GM12865 (cell line): ENCODE measurements at regions not wholly inside any gene's neighbourhood (a gene's known extent, or its start where the extent isn't known, plus 50 kb on each side); places are given as distances from the start of the nearest gene placed in this dataset.

Source experiments
- DNase-seq: peaks from one replicate; pipeline ENCODE4 v3.0.0; 2010; ENCODE audit warnings: low read depth
- H3K4me3 ChIP-seq: 2 replicates; pipeline ENCODE4 v1.5.1; 2011; ENCODE audit warnings: mild to moderate bottlenecking, low read depth, low read length, control low read depth
- CTCF ChIP-seq: IDR thresholded peaks from 2 replicates; pipeline ENCODE4 v1.5.1; 2011; ENCODE audit warnings: low read length, control low read depth, low read depth, inconsistent platforms; ENCODE audit not compliant: insufficient read depth; ENCODE audit errors: missing control alignments

- H3K4me3 ChIP-seq = no peak overlapping the region
- no peak for TF ChIP-seq CTCF
- DNase-seq = no peak
Observed at GRCh38 chr4:177587989-177588388, 145.8 kb upstream of the AGA start.

DNA sequence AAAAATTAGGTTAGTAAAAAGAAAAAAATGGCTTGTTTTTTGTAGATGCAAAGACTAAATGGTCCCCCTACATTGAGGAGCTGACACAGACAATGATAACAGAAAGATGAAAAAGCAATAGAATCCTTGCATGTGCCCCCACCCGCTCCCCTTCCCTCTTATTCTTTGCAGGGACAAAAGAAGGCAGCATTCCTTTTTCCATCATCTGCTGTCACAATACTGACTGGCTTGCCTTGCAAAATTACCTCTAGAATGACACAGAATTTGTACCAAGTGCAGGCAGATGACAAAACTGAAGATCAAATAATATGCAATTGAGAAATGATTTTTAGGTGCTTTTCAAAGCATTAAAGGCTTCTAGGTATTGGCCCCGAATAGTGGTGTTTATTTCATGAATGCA, 153.1 kb upstream of the AGA start:
- DNase-seq = no peak
- no peak overlapping the region for H3K4me3 ChIP-seq
- no peak for TF ChIP-seq CTCF

GRCh38 chr4:177596035-177596434, 153.8 kb upstream of the AGA start:
- DNase-seq = no peak
- no peak for TF ChIP-seq CTCF
- H3K4me3 ChIP-seq = no peak overlapping the region

- TF ChIP-seq CTCF = no peak
- DNase-seq = no peak
- H3K4me3 ChIP-seq = no peak overlapping the region
Observed at GRCh38 chr4:177596991-177597390, 154.8 kb upstream of the AGA start.

DNA sequence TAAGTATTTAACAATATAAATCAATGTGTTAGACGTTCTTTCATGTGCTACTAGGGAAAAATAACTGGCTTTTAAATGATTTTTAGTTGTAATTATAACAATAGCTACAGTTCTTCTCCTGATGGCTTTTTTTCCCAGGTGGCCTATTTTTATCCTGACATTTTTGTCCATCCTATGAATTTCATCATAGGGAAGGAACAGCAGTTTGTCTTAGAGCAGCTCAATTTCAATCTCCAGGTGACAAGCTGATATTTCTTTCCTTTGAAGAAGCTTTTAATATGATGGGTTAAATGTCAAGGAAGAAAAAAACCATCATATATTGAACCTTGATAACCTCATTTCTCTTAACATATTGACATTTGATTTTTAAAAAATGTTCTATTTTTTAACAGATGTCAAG, 163.0 kb upstream of the AGA start:
- TF ChIP-seq CTCF = no peak
- H3K4me3 ChIP-seq = no peak overlapping the region
- no peak for DNase-seq

- no peak for DNase-seq
- no peak for TF ChIP-seq CTCF
- H3K4me3 ChIP-seq = no peak overlapping the region
Observed at GRCh38 chr4:177607111-177607573, 164.9 kb upstream of the AGA start.

- no peak for TF ChIP-seq CTCF
- DNase-seq = no peak
- H3K4me3 ChIP-seq = no peak overlapping the region
Observed at GRCh38 chr4:177611974-177612664, 169.9 kb upstream of the AGA start.
